Kidney (tissue), 13 donors: ENCODE measurements at regions not wholly inside any gene's neighbourhood (a gene's known extent, or its start where the extent isn't known, plus 50 kb on each side); places are given as distances from the start of the nearest gene placed in this dataset.

ENCODE experiments used
- DNase-seq, 5 donors: peaks; one replicate each; pipeline ENCODE4 v3.0.0-alpha.2; 2013 to 2020
- FAIRE-seq: peaks from 2 replicates; lab custom pipeline; 2012; peaks lifted over from hg19 to GRCh38; lab: Jason Lieb, UNC
- H3K27ac ChIP-seq, 2 donors: one replicate each; pipeline ENCODE4 v1.7.0; 2013; ENCODE audit warnings: low read depth in 2 of 2, low read length in 2 of 2, inconsistent platforms in 1 of 2
- H3K27me3 ChIP-seq: one replicate; pipeline ENCODE4 v1.7.1; 2013; ENCODE audit warnings: low read length, inconsistent platforms; ENCODE audit not compliant: control insufficient read depth, insufficient read depth
- H3K36me3 ChIP-seq, 3 donors: one replicate each; pipeline versions ENCODE4 v1.7.0 to v1.7.1; 2013; ENCODE audit warnings: low read length in 3 of 3, control low read depth in 1 of 3, inconsistent platforms in 1 of 3; ENCODE audit not compliant: insufficient read depth in 3 of 3, control insufficient read depth in 2 of 3
- H3K4me1 ChIP-seq, 3 donors: one replicate each; pipeline versions ENCODE4 v1.7.0 to v1.7.1; 2013; ENCODE audit warnings: low read length in 3 of 3, inconsistent platforms in 1 of 3, low read depth in 1 of 3; ENCODE audit not compliant: control insufficient read depth in 2 of 3, insufficient read depth in 2 of 3
- H3K4me3 ChIP-seq, 3 donors: one replicate each; pipeline versions ENCODE4 v1.7.0 to v1.8.1; 2013; ENCODE audit warnings: low read length in 3 of 3, control low read depth in 1 of 3, inconsistent platforms in 1 of 3
- H3K9ac ChIP-seq, 3 donors: one replicate each; pipeline versions ENCODE4 v1.7.0 to v1.7.1; 2013; ENCODE audit warnings: low read length in 3 of 3, control low read depth in 1 of 3, inconsistent platforms in 1 of 3
- H3K9me3 ChIP-seq, 3 donors: one replicate each; pipeline versions ENCODE4 v1.7.0 to v1.7.1; 2013; ENCODE audit warnings: low read length in 3 of 3, control low read depth in 1 of 3, inconsistent platforms in 1 of 3; ENCODE audit not compliant: control insufficient read depth in 2 of 3, insufficient read depth in 1 of 3
- CTCF ChIP-seq: IDR thresholded peaks from 3 replicates; pipeline ENCODE4 v1.5.1; 2012; ENCODE audit warnings: mild to moderate bottlenecking, moderate library complexity, borderline replicate concordance; ENCODE audit not compliant: insufficient read depth; ENCODE audit errors: extremely low read depth
- intact Hi-C: fragments of 100-400 bp; cut with DNase I; formaldehyde crosslinking; loops from one replicate; pipeline ENCODE4 v1.11.1; 2022
- donor health status: control.
- donor health status: control.
- donor health status: control.
- donor health status: control.
- donor health status: control.
- donor health status: DM: yes; HTN: yes; CAD: no.
- donor health status: Normal renal cell carcinoma (clear cell type).

- DNase-seq, result no peak
- no peaks in the 10 kb centered on the region for H3K4me1 ChIP-seq
- intact Hi-C loops, result no loop called here
These were observed 58.5 kb upstream of the RAB27B start for GRCh38 chr18:54769526-54770464.

DNA sequence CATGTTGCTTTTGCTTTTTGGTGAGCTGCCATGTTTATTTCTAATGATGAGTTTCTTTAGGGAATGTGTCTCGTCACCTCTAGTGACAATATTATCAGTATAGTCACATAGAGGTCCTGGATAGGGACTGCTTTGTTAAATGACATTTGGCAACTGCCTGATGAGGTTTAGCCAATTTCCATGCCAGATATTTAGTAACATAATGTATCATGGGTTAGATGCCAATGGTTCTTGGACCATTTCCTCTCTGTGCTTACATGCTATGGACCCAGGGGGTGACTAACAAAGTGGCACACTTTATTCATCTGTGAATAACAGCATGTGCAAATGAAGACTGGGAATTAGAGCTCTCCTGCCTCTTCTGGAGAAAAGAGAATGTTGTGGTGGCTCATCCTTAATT lies 56.2 kb upstream of the RAB27B start:
- no peak for FAIRE-seq
- intact Hi-C loops, result no loop called here
- H3K27me3 ChIP-seq, result no peaks in the 10 kb centered on the region

More at GRCh38 chr18:54769526-54770464, 58.5 kb upstream of the RAB27B start:
- H3K36me3 ChIP-seq, result no peaks in the 10 kb centered on the region
- H3K9ac ChIP-seq, result no peak overlapping the region
- H3K9me3 ChIP-seq, result no peaks in the 10 kb centered on the region
- no peak overlapping the region for H3K27ac ChIP-seq
- H3K27me3 ChIP-seq, result no peaks in the 10 kb centered on the region
- no peak overlapping the region for H3K4me3 ChIP-seq
- TF ChIP-seq CTCF, result no peak
- no peak for FAIRE-seq

DNA sequence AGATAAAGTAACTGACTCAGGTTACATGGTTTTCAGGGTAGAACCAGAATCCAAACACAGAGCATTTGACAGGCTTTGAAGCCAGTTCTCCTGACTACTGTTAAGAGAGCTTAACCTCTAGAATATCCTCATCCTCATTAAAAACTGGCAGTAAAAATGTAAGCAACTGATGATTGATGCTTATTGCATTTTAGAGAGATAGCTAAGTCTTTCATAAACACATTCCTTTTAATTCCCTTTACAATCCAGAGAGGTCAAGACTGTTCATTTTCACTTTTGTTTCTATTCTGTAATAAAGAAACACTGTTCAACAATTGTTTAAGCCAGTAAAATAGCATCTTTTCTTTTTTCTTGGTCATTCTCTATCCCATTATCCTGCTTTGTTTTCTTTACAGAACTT lies 53.9 kb upstream of the RAB27B start:
- peaks cover 0 to 5% (median 0%) of the 10 kb centered on the region in 3 donors for H3K4me1 ChIP-seq
- H3K27me3 ChIP-seq, result no peaks in the 10 kb centered on the region
- H3K9ac ChIP-seq, result no peak overlapping the region
- H3K27ac ChIP-seq, result no peak overlapping the region
- intact Hi-C loops, result no loop called here
- H3K4me3 ChIP-seq, result no peak overlapping the region
- no peak for DNase-seq
- no peak for FAIRE-seq
- H3K36me3 ChIP-seq, result no peaks in the 10 kb centered on the region
- H3K9me3 ChIP-seq, result no peaks in the 10 kb centered on the region
- no peak for TF ChIP-seq CTCF

More for the DNA sequence above, 56.2 kb upstream of the RAB27B start:
- Histone ChIP-seq H3K36me3 (no peaks in the 10 kb centered on the region), H3K9me3 (no peaks in the 10 kb centered on the region), H3K4me1 (no peaks in the 10 kb centered on the region), H3K9ac (no peak overlapping the region), H3K27ac (no peak overlapping the region), H3K4me3 (no peak overlapping the region)
- DNase-seq, result no peak
- TF ChIP-seq CTCF, result no peak
